ENCODE measurements at regions not wholly inside any gene's neighbourhood (a gene's known extent, or its start where the extent isn't known, plus 50 kb on each side); places are given as distances from the start of the nearest gene placed in this dataset.

GRCh38 chr12:127507341-127507740 is 759.6 kb upstream of the TMEM132C start:
- FAIRE-seq (no peak), DNase-seq (ENCODE audit: low read depth, low spot score) (no peak)
- Histone ChIP-seq H2AFZ (ENCODE audit: low read depth, low read length) (no peak overlapping the region), H3K9me1 (replicated peaks; ENCODE audit: control insufficient read depth, extremely low read depth, insufficient read depth, low read length) (no peaks in the 10 kb centered on the region), H3K9me3 (replicated peaks; ENCODE audit: control insufficient read depth, insufficient read depth, low read length) (no peaks in the 10 kb centered on the region), H3K9ac (replicated peaks; ENCODE audit: extremely low read depth, insufficient read depth, low read length) (no peak overlapping the region), H3K4me3 (replicated peaks in 1 of 3; ENCODE audit: insufficient read depth in 1 of 3, low read depth in 1 of 3, low read length in 3 of 3) (no peak overlapping the region), H3K4me2 (ENCODE audit: insufficient read depth, low read length) (no peak overlapping the region), H3K27me3 (ENCODE audit: control insufficient read depth in 2 of 2, insufficient read depth in 2 of 2, low read length in 2 of 2) (no peaks in the 10 kb centered on the region), H3K27ac (ENCODE audit: insufficient read depth, low read depth, low read length) (no peak overlapping the region), H3K4me1 (ENCODE audit: control insufficient read depth, extremely low read depth, insufficient read depth, low read length) (no peaks in the 10 kb centered on the region), H4K20me1 (replicated peaks; ENCODE audit: control insufficient read depth, extremely low read depth, insufficient read depth, low read length) (no peaks in the 10 kb centered on the region), H3K36me3 (ENCODE audit: control insufficient read depth in 2 of 2, extremely low read depth in 1 of 2, insufficient read depth in 2 of 2, low read length in 2 of 2) (no peaks in the 10 kb centered on the region), H3K79me2 (ENCODE audit: control insufficient read depth, insufficient read depth, low read length) (no peaks in the 10 kb centered on the region)
- no TSS peak for BruUV-seq (replicated peaks)
- POLR2A ChIA-PET, result no interaction called here
- CTCF ChIA-PET, result no interaction called here
- TF ChIP-seq EZH2 (IDR thresholded peaks at IDR 0.05; ENCODE audit: borderline replicate concordance, low read depth, low read length, severe bottlenecking), result no peak
- no peak for TF ChIP-seq MYC (IDR thresholded peaks at IDR 0.05; ENCODE audit: low read depth, low read length)
- no peak for TF ChIP-seq POLR2AphosphoS5 (IDR thresholded peaks at IDR 0.05; ENCODE audit: insufficient read depth, low read depth, low read length)
- no peak for TF ChIP-seq POLR2A (IDR thresholded peaks at IDR 0.05; ENCODE audit: low read depth, low read length)
- no peak for TF ChIP-seq GATA2 (IDR thresholded peaks at IDR 0.05; ENCODE audit: insufficient read depth, insufficient read length, low read depth, low read length)
- TF ChIP-seq, protein P1, sequence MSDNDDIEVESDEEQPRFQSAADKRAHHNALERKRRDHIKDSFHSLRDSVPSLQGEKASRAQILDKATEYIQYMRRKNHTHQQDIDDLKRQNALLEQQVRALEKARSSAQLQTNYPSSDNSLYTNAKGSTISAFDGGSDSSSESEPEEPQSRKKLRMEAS (IDR thresholded peaks at IDR 0.05; ENCODE audit: insufficient read depth, insufficient read length), result no peak
- TF ChIP-seq, protein P2, sequence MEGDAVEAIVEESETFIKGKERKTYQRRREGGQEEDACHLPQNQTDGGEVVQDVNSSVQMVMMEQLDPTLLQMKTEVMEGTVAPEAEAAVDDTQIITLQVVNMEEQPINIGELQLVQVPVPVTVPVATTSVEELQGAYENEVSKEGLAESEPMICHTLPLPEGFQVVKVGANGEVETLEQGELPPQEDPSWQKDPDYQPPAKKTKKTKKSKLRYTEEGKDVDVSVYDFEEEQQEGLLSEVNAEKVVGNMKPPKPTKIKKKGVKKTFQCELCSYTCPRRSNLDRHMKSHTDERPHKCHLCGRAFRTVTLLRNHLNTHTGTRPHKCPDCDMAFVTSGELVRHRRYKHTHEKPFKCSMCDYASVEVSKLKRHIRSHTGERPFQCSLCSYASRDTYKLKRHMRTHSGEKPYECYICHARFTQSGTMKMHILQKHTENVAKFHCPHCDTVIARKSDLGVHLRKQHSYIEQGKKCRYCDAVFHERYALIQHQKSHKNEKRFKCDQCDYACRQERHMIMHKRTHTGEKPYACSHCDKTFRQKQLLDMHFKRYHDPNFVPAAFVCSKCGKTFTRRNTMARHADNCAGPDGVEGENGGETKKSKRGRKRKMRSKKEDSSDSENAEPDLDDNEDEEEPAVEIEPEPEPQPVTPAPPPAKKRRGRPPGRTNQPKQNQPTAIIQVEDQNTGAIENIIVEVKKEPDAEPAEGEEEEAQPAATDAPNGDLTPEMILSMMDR (IDR thresholded peaks at IDR 0.05; ENCODE audit: extremely low read depth in 1 of 2, insufficient read depth in 1 of 2, low read depth in 1 of 2, low read length in 2 of 2), result no peak
- TF ChIP-seq JUN (IDR thresholded peaks at IDR 0.05; ENCODE audit: borderline replicate concordance, insufficient read depth, insufficient read length, low read depth), result no peak
- TF ChIP-seq FOS (IDR thresholded peaks at IDR 0.05; ENCODE audit: borderline replicate concordance, insufficient read depth, low read length), result no peak
- intact Hi-C loops (cut with micrococcal nuclease) (no loop called here), dilution Hi-C loops (cut with MboI; ENCODE audit: extremely low pct_ligation_motif_present, low sequenced_read_pairs) (no loop called here)

Data from endothelial cell of umbilical vein (primary cell).